Fibroblast of lung (primary cell): ENCODE measurements at regions not wholly inside any gene's neighbourhood (a gene's known extent, or its start where the extent isn't known, plus 50 kb on each side); places are given as distances from the start of the nearest gene placed in this dataset.

ENCODE experiments used
- EZH2 ChIP-seq: IDR thresholded peaks from 2 replicates; pipeline ENCODE4 v1.5.1; 2012; ENCODE audit warnings: low read length, control low read depth, mild to moderate bottlenecking; ENCODE audit errors: missing control alignments
- TF ChIP-seq, protein P1 (sequence below), 2 donors: IDR thresholded peaks in 1 of 2; conservative IDR thresholded peaks in 1 of 2; 1 replicate in 1 of 2; 2 replicates in 1 of 2; pipeline ENCODE4 v1.5.1; 2011 to 2012; ENCODE audit warnings: low read length in 2 of 2, control low read depth in 1 of 2, inconsistent platforms in 1 of 2, low read depth in 1 of 2, mild to moderate bottlenecking in 1 of 2

GRCh38 chr12:58616618-58617017, 303.7 kb downstream of the LRIG3 start:
- TF ChIP-seq, protein P1, sequence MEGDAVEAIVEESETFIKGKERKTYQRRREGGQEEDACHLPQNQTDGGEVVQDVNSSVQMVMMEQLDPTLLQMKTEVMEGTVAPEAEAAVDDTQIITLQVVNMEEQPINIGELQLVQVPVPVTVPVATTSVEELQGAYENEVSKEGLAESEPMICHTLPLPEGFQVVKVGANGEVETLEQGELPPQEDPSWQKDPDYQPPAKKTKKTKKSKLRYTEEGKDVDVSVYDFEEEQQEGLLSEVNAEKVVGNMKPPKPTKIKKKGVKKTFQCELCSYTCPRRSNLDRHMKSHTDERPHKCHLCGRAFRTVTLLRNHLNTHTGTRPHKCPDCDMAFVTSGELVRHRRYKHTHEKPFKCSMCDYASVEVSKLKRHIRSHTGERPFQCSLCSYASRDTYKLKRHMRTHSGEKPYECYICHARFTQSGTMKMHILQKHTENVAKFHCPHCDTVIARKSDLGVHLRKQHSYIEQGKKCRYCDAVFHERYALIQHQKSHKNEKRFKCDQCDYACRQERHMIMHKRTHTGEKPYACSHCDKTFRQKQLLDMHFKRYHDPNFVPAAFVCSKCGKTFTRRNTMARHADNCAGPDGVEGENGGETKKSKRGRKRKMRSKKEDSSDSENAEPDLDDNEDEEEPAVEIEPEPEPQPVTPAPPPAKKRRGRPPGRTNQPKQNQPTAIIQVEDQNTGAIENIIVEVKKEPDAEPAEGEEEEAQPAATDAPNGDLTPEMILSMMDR (conservative IDR thresholded peaks at IDR 0.05 in 1 of 2, IDR thresholded peaks at IDR 0.05 in 1 of 2; ENCODE audit: low read depth in 1 of 2, low read length in 2 of 2), result no peak
- TF ChIP-seq EZH2, result no peak
